ENCODE measurements at regions not wholly inside any gene's neighbourhood (a gene's known extent, or its start where the extent isn't known, plus 50 kb on each side); places are given as distances from the start of the nearest gene placed in this dataset.
A peak's percentile ranks its signal among the peaks of the same experiment; 100 is the strongest.

- Histone ChIP-seq H3K36me3 (no peaks in the 10 kb centered on the region), H3K4me3 (no peak overlapping the region), H3K27ac (no peak overlapping the region), H3K4me1 (no peaks in the 10 kb centered on the region), H3K27me3 (no peaks in the 10 kb centered on the region), H3K9me3 (no peaks in the 10 kb centered on the region)
- 42 to 49% methylated on average over 4 of the region's 4 CpGs for WGBS, 2 donors
- DNase-seq (ENCODE audit: low spot score in 2 of 2) = no peak
- TF ChIP-seq EP300 (IDR thresholded peaks at IDR 0.05) (no peak), CTCF (IDR thresholded peaks at IDR 0.05) (no peak)
Observed at GRCh38 chrX:9302381-9302780, 162.5 kb upstream of the TBL1X start.

GRCh38 chrX:9308426-9308825 lies 156.4 kb upstream of the TBL1X start:
- Histone ChIP-seq H3K36me3 (no peaks in the 10 kb centered on the region), H3K27me3 (no peaks in the 10 kb centered on the region), H3K27ac (no peak overlapping the region), H3K9me3 (no peaks in the 10 kb centered on the region), H3K4me3 (no peak overlapping the region), H3K4me1 (no peaks in the 10 kb centered on the region)
- DNase-seq (ENCODE audit: low spot score in 2 of 2) = no peak
- no peak for TF ChIP-seq POLR2A (IDR thresholded peaks at IDR 0.05)
- no peak for TF ChIP-seq CTCF (IDR thresholded peaks at IDR 0.05)
- no peak for TF ChIP-seq EP300 (IDR thresholded peaks at IDR 0.05)
- 77 to 90% methylated on average over 4 of the region's 4 CpGs for WGBS, 2 donors

- Histone ChIP-seq H3K27me3 (no peaks in the 10 kb centered on the region), H3K4me3 (no peak overlapping the region), H3K4me1 (no peaks in the 10 kb centered on the region), H3K9me3 (no peaks in the 10 kb centered on the region), H3K27ac (no peak overlapping the region), H3K36me3 (no peaks in the 10 kb centered on the region)
- DNase-seq (ENCODE audit: low spot score in 2 of 2) = no peak
- TF ChIP-seq CTCF (IDR thresholded peaks at IDR 0.05) (no peak), EP300 (IDR thresholded peaks at IDR 0.05) (no peak), POLR2A (IDR thresholded peaks at IDR 0.05) (no peak)
- 87 to 92% methylated on average over 2 of the region's 2 CpGs for WGBS, 2 donors
Observed at GRCh38 chrX:9310616-9311015, 154.2 kb upstream of the TBL1X start.

GRCh38 chrX:9311421-9312160 lies 153.3 kb upstream of the TBL1X start:
- TF ChIP-seq CTCF (IDR thresholded peaks at IDR 0.05) (no peak), POLR2A (IDR thresholded peaks at IDR 0.05) (no peak), EP300 (IDR thresholded peaks at IDR 0.05) (no peak)

GRCh38 chrX:9312922-9313867 lies 151.7 kb upstream of the TBL1X start:
- no peak overlapping the region for H3K4me3 ChIP-seq
- H3K4me1 ChIP-seq = no peaks in the 10 kb centered on the region
- DNase-seq (ENCODE audit: low spot score in 2 of 2) = peak; percentile 15 to 24
- no peak for TF ChIP-seq EP300 (IDR thresholded peaks at IDR 0.05)
- TF ChIP-seq CTCF (IDR thresholded peaks at IDR 0.05) = peak; percentile 37 to 52 (median 42)
- TF ChIP-seq POLR2A (IDR thresholded peaks at IDR 0.05) = no peak
- H3K9me3 ChIP-seq = no peaks in the 10 kb centered on the region
- H3K27me3 ChIP-seq = no peaks in the 10 kb centered on the region
- no peaks in the 10 kb centered on the region for H3K36me3 ChIP-seq
- no peak overlapping the region for H3K27ac ChIP-seq
- 71 to 81% methylated on average over 12 of the region's 12 CpGs for WGBS, 2 donors

More at GRCh38 chrX:9311421-9312160, 153.3 kb upstream of the TBL1X start:
- Histone ChIP-seq H3K4me3 (no peak overlapping the region), H3K27ac (no peak overlapping the region), H3K27me3 (no peaks in the 10 kb centered on the region), H3K36me3 (no peaks in the 10 kb centered on the region), H3K9me3 (no peaks in the 10 kb centered on the region), H3K4me1 (no peaks in the 10 kb centered on the region)
- no peak for DNase-seq (ENCODE audit: low spot score in 2 of 2)
- 57 to 79% methylated on average over 8 of the region's 8 CpGs for WGBS, 2 donors
